GM21515 (cell line): ENCODE measurements at regions not wholly inside any gene's neighbourhood (a gene's known extent, or its start where the extent isn't known, plus 50 kb on each side); places are given as distances from the start of the nearest gene placed in this dataset.

ENCODE experiments used
- ATAC-seq: cut with Tn5 transposase; IDR thresholded peaks from one replicate; pipeline ENCODE4 v1.9.1; 2021; ENCODE audit not compliant: unreplicated experiment

DNA sequence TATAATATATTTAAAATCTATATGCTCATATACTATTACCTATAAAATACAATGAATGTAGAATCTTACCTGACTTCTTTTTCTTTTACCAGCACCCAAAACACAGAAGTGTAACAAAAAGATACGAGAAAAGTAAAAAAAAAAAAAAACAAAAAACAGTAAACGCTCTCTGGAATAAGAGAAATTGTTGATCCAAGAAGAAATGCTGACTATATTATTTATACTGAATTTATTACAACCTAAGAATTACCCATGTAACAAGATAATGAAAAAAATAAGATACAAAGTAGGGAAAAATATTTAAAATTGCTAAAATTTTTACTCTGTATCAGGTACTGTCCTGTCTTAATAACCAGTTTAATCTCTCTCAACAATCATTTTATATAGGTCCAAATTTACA is 787.9 kb upstream of the MAN1A1 start:
- ATAC-seq, result no peak

DNA sequence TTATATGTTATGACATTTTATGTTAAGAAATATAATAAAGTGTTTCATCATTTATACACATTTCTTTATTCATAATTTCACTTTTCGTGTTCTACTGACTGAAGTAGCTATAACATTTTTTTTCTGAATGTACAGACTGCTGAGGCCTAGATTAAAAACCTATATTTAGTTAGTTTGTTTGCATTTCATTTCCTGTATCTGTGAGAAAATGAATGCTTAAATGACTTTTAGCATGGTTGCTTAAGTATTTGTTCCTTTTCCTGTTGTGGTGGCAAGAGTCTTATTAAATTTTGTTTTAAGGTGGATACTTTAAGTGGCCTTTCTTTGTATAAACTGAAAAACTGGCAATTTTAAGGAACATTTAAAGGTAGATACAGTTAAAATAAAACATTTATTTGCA is 779.7 kb upstream of the MAN1A1 start:
- ATAC-seq, result no peak

DNA sequence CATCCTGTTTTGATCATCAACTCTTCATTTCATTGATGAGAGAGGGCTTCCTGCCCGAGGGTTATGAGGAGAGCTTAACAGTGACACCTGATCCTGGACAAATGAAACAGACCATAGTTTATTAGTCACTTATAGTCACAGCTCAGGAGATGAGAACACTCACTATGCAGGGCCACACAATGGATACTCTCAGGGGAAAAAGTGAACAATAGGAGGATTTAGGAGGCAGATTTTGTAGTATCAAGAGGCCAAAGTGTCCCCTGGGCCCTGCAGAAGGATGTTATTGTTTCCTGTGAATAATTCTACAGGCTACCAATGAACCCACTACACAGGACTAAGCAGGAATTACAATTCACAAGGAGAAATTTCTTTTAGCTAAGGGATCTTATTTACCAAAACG is 772.8 kb upstream of the MAN1A1 start:
- no peak for ATAC-seq

DNA sequence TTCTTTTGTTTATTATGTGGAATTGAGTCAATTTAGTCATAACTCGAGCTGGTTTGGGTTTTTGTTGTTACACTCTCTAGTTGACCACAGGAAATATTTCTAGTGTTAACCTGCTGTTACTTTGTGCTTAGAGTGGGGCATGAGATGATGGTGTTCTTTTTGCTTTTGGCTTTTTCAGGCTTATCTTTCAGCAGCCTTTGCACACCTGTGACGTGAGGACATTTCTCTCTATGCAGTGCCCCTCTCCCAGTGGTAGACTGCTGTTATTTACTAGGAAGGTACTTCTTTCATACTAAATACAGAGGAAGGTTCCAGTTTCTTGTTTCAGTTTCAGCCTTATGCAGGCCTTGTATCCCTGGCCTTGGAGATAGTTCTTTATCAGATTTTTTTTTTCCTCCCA is 766.8 kb upstream of the MAN1A1 start:
- no peak for ATAC-seq

DNA sequence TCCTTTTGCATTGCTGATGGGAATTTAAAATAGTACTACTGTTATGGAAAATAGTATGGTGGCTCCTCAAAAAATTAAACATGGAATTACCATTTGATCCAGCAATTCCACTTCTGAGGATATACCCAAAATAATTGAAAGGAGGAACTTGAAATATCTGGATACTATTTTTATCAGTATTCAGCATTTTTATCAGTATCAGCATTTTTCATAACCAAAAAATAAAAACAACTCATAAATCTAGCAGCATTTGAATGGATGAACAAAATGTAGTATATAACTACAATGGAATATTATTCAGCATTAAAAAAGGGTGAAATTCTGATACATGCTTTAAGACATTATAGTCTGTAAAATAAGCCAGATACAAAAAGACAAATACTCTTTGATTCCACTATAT is 763.4 kb upstream of the MAN1A1 start:
- ATAC-seq, result no peak

DNA sequence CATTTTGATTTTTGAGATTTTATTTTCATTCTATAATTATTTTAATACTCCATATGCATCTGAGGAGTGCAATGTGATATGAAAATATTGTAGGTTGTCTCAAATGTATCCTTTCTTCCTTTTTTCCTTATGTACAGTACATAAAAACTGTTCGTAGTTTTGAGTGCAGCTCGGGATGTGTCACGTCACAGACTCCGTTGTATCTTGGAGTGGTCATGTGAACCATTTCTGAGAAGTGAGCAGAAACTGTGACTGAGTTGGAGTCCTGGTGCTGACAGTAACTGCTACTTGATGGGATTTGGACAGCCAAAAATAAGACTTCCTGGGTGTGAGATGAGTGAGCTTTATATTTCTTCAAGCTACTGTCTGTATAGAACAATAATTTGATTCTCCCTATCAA is 761.4 kb upstream of the MAN1A1 start:
- no peak for ATAC-seq

DNA sequence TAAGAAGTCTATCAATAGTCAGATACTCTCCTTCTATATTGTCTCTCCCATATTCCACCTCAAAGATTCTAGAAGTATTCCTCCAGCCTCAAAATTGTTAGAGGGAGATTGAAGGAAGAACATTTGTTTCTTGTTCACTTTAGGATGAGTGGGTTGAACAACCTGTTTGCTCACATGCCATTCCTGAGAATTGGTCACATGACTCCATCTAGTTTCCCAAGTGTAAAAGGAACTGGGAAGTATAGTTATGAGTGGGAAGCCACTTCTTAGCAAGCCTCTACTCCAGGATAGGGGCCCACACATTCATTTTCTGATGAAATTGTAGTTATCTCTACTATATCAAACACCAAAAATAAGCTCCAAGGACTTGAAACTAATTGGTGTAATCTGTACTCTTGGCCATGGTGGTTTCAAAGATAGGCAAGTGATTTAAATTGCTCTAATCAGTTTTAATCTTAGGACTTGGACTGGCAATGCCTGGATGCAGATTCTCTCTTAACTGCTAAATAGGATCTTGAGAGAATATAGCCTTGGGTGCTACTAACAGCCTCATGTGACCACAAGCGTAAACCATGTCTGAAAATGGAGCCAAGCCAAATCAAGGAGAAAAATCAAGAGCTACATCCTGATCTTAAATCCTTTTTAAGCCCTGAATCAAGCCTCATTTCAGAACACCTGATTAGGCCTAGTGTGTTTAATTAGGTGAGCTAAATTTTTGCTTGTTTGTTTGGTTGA is 758.7 kb upstream of the MAN1A1 start:
- no peak for ATAC-seq

DNA sequence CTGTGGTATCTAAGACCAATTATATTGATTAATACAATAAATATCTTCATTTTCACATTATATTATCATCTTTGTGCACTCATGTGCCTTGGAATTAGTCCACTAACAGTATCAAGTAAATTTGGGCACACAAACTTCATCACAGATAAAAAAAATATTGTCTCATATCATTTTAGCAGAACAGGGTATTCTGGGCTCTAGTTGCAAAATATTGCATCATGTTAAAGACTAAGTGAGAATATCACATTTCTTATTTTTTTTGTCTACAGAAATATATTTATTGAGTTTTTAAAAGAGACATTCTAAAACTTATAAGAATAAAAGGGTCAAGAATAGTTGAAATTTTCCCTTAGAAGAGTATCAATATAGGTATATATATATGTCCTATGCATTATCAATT is 754.1 kb upstream of the MAN1A1 start:
- no peak for ATAC-seq

DNA sequence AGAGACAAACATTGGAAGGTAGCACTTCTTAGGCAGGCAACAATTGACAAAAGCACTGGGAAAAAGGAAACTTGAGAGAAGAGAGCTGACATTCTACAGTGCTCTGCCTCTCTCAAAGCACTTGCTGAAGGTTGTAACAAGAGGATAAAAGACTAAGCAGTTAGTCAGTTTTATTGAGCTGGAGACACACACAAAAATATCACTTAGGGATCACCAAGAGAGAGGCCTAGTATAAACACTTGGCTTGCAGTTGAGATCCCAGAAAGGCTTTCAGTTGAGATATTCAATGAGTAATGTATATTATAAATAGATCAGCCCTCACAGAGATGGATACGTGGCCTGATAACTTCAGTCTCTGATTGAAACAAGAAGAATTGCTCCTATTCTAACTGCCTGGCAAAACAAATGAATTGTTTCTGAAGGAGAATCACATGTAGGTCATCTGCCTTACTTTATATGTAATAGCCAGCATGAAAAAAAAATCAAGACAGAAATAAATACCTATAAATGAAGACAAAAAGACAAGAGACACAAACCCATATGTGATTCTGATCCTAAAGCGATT is 747.2 kb upstream of the MAN1A1 start:
- ATAC-seq, result no peak

DNA sequence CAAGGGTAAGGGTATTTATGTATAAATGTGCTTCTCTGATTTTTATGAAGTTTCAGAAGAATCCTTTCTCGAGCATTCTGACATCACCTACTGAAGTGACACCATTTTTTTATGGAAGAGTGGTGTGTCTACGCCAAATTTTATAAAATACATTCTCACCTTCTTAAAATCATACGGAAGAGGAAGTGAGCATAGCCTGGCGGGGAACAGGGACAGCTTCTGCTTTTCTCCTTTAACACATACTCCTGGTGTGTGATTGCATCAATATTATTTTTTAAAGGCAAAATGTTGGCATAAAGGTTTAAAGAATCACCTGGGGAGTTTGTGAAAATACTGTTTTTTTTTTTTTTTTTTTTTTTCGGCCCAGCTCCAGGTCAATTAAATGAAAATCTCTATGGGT is 733.6 kb upstream of the MAN1A1 start:
- no peak for ATAC-seq

DNA sequence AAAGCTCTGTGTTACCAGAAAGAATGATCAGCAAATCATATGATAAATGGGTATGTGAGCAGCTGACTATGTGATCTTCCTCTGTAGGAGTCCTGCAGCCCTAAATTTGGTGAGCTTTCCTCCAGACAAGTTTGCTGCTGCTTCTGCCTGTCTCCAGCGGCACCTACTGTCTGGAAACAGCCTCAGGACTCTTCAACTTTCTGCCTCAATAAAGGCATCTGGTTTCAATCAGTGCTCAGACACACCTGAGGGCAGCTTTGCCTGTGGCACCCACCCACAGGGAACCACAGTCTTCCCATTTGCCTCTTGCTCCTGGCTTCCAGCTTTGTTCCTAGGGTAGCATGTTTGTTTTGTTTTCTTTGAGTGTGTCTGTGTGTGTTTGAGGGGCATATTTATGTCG is 727.9 kb upstream of the MAN1A1 start:
- ATAC-seq, result no peak

DNA sequence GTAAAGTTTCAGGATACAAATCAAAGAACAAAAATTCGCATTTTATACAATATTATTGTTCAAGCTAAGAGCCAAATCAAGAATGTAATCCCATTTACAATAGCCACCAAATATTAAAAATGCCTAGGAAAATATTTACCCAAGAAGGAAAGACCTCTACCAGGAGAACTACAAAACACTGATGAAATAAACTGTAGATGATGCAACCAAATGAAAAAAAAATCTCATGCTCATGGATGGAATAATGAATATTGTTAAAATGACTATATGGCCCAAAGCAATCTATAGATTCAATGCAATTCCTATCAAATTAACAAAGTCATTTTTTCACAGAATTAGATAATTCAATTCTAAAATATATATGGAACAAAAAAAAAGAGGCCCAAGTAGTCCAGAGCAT is 708.8 kb upstream of the MAN1A1 start:
- no peak for ATAC-seq

DNA sequence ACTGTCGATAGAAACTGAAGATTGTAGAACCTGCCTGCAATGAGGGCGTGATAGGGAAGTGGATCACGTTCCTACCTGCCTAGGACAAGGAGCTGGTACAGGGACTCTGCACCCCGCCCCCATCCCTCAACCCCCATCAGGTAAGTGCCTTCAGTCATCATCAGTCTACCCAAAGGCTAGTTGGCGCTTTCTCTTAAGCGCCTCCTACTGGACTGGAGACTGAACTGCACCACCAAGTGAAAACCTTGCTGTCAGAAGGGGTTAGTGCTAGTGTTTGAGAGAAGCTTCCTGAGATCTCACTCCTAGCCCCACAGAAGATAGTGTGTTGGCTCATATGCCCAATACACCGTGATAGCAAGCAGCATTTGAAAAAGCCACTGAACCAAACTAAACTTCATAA is 706.5 kb upstream of the MAN1A1 start:
- peak; percentile 89 for ATAC-seq

DNA sequence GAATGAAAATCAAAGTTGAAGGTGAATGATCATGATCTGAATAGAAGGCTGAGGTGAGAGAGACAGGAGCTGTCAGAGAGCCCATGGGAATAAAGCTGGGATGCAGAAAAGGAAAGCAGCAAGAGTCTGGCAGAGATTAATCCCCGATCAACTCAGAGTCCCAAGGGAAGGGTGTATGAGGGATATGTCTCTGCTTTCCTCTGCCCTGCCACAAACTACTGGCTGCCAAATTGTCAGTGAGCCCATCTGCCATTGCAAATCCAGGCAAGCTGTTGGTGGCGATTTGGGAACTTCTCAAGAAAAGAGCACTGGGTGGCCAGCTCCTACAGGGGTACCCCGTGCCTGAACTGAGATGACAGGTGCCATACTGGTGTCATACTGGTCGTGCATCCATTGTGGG is 705.5 kb upstream of the MAN1A1 start:
- ATAC-seq, result no peak

DNA sequence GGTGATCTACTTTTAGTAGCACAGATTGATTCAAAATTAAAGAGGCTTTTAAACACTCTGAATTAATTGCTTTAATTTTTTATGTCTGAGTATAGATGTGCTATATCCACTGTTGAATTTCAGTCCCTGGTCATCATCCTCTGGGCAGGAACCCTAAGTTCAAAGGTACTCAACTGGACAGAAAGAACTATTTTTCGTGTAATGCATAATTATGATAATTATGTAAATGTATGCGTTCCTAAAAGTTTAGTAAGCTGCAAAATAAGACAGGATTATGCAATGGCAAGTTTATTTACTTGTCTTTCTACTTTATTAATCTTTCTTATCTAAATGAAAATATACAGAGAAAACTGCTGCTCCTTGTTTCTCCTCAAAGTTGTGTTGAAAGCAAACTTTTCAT is 690.1 kb upstream of the MAN1A1 start:
- no peak for ATAC-seq

DNA sequence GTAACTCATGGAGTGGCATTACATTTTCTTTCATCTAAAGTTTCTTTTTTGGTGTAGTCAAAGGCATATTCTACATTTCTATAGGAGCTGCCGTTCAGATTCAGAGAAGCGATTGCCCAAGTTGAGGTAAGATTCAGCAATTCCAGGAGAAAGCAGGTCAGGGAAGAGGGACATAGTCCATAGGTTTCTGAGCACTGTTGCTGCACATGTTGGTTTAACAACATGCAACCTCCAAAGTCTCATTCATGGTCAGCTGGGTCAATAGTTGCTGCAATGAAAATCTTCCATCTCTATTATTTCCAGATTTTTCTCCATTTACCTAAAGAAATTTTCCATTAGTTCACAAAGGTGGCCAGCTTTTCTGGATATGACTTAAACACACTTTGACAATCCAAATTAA is 682.3 kb upstream of the MAN1A1 start:
- ATAC-seq, result no peak

DNA sequence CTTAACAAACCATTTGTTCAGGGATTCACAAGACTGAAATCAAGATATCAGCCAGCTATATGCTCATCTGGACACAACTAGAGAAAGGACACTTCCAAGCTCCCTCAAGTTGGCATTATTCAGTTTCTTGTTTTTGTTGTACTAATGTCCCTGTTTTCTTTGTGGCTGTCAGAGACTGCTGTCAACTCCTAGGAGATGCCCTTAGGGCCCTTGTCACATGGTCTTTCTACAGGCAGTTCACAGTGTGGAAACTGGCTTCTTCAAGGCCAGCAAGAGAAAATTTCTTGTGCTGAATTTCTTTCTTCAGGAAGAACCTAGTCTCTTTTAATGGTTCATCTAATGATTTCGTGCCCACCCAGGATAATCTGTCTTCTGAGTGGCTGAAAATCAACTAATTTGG is 677.2 kb upstream of the MAN1A1 start:
- ATAC-seq, result no peak

DNA sequence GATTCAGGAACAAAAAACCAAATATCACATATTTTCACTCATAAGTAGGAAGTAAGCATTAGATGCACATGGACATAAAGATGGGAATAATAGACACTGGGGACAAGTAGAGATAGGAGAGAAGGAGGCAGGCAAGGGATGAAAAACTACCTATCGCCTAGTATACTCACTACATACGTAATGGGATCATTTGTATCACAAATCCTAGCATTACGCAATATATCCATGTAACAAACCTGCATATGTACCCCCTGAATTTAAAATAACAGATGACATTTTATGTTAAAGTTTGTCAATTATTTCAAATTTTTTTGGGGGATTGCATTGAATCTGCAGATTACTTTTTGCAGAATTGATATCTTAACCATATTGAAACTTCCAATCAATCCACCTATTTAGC is 660.5 kb upstream of the MAN1A1 start:
- ATAC-seq, result no peak

DNA sequence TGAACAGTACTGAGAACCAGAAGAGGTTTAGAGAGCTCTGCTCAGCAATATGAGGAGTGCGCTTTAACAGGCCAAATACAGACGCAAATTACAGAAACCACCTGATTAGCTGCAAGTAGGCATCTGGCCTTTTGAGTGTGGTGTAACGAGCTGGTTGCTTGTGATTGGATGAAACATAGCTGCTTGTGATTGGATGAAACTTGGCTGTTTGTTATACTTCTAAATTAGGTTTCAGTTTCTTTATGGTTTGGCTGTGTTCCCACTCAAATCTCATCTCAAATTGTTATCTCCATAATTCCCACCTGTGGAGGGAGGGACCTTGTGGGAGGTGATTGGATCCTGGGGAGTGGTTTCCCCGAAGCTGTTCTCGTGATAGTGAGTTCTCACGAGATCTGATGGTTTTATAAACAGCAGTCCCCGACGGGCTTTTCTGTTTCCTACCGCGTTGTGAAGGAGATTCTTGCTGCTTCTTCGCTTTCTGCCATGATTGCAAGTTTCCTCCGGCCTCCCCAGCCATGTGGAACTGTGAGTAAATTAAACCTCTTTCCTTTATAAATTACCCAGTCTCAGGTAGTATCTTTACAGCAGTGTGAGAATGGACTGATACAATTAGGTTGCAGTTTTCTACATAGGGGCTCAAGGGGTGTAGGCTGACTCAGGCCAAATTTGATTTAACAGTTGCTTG is 655.9 kb upstream of the MAN1A1 start:
- no peak for ATAC-seq

DNA sequence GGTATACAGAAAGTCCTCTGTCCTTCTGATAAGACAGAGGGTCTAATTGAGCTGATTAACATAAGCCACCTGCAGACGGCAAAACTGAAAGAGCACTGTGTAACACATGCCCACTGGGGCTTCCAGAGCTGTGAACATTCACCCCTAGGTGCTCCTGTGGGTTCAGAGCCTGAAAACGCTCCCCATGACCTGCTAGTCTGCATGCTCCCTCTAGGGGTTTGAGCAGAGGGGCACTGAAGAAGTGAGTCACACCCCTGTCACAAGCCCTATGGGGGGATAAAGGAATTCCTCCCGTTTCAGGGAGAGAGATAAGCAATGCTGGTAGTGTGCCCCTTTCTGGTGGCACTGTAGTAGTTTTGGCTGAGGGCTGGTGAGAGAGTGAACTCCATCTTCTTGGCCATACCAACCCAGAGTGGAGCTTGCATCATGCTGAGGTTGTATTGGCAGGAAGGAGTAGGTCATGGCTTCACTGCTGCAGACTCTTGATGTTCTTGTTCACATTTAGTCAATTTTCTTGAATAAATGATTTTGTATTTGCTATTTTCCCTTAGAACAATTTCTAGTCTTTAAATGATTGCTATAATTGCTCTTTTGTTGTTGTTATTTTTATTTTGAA is 637.5 kb upstream of the MAN1A1 start:
- no peak for ATAC-seq

DNA sequence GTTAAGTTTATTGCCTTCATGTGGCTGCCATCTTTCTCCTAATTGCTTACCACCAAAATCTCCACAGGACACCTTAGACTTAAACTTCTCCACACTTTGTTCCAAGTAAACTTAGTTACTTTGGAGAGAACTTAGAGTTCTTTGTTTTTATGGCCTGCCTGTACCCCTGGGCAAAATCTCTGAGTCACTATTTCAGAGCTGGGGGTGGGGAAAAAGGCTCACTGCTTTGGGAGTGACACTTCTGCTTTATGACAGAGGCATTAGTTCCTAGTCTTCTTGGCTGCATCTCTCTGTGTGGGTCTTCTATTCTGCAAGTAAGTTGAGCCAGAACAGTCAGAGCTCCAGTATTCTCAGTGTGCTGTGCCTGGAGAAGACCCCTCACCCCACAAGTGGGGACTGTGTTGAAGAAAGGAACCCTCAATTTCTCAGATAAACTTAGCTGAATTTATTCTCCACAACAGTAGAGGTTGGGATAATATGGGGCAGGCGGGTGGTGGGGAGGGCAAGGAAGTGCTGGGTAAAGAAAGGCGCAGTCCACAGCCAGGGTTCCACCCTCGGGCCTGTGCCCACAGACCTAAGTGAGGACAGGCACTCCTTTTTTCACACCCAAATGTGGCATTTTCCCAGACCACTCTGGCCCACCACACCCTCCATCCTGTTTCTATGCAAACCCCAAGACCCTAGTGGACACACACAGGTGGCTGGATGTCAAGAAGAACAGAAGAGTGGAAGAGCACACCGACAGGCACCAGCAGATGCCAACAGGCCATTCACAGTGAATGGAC is 636.6 kb upstream of the MAN1A1 start:
- no peak for ATAC-seq
